ENCODE measurements at regions not wholly inside any gene's neighbourhood (a gene's known extent, or its start where the extent isn't known, plus 50 kb on each side); places are given as distances from the start of the nearest gene placed in this dataset.

GRCh38 chr7:155219947-155220769 lies 77.5 kb upstream of the INSIG1 start:
- no peak for DNase-seq
- WGBS (ENCODE audit: insufficient coverage): 90% methylated on average over 18 of the region's 18 CpGs

GRCh38 chr7:155220903-155221302 lies 76.8 kb upstream of the INSIG1 start:
- no peak for TF ChIP-seq CTCF (IDR thresholded peaks at IDR 0.05)
- no peaks in the 10 kb centered on the region for H3K4me1 ChIP-seq (ENCODE audit: control insufficient read depth, insufficient read depth, low read length)
- H3K4me1 Mint-ChIP-seq: no peaks in the 10 kb centered on the region
- no peaks in the 10 kb centered on the region for H3K9me3 Mint-ChIP-seq
- H3K4me3 ChIP-seq (ENCODE audit: low read length): no peak overlapping the region
- no peaks in the 10 kb centered on the region for H3K9me3 ChIP-seq (ENCODE audit: control insufficient read depth, insufficient read depth, low read length)
- WGBS (ENCODE audit: insufficient coverage): 94% methylated on average over 5 of the region's 5 CpGs
- H3K27ac ChIP-seq (ENCODE audit: low read length): no peak overlapping the region
- peaks cover 0 to 3% of the 10 kb centered on the region in 2 donors for H3K27me3 Mint-ChIP-seq (ENCODE audit: low read depth in 2 of 2)
- no peaks in the 10 kb centered on the region for H3K36me3 ChIP-seq (ENCODE audit: control insufficient read depth, insufficient read depth, low read length)
- H3K4me3 Mint-ChIP-seq: no peak overlapping the region
- intact Hi-C loops (cut with micrococcal nuclease): no loop called here
- no peaks in the 10 kb centered on the region for H3K27me3 ChIP-seq (ENCODE audit: control insufficient read depth, insufficient read depth, low read length)
- H3K27ac Mint-ChIP-seq: no peak overlapping the region
- DNase-seq: no peak
- ATAC-seq: no peak
- no peaks in the 10 kb centered on the region for H3K36me3 Mint-ChIP-seq

More at GRCh38 chr7:155219947-155220769, 77.5 kb upstream of the INSIG1 start:
- no peak overlapping the region for H3K4me3 ChIP-seq (ENCODE audit: low read length)
- intact Hi-C loops (cut with micrococcal nuclease): no loop called here
- Mint-ChIP-seq H3K4me3 (no peak overlapping the region), H3K36me3 (no peaks in the 10 kb centered on the region), H3K27ac (no peak overlapping the region), H3K9me3 (no peaks in the 10 kb centered on the region), H3K4me1 (no peaks in the 10 kb centered on the region), H3K27me3 (ENCODE audit: low read depth in 2 of 2) (no peaks in the 10 kb centered on the region)
- no peaks in the 10 kb centered on the region for H3K36me3 ChIP-seq (ENCODE audit: control insufficient read depth, insufficient read depth, low read length)
- H3K27ac ChIP-seq (ENCODE audit: low read length): no peak overlapping the region
- H3K9me3 ChIP-seq (ENCODE audit: control insufficient read depth, insufficient read depth, low read length): no peaks in the 10 kb centered on the region
- no peaks in the 10 kb centered on the region for H3K4me1 ChIP-seq (ENCODE audit: control insufficient read depth, insufficient read depth, low read length)
- TF ChIP-seq CTCF (IDR thresholded peaks at IDR 0.05): no peak
- no peaks in the 10 kb centered on the region for H3K27me3 ChIP-seq (ENCODE audit: control insufficient read depth, insufficient read depth, low read length)
- no peak for ATAC-seq

GRCh38 chr7:155221547-155221946 lies 76.1 kb upstream of the INSIG1 start:
- Histone ChIP-seq H3K27ac (ENCODE audit: low read length) (no peak overlapping the region), H3K4me3 (ENCODE audit: low read length) (no peak overlapping the region), H3K27me3 (ENCODE audit: control insufficient read depth, insufficient read depth, low read length) (no peaks in the 10 kb centered on the region), H3K9me3 (ENCODE audit: control insufficient read depth, insufficient read depth, low read length) (no peaks in the 10 kb centered on the region), H3K4me1 (ENCODE audit: control insufficient read depth, insufficient read depth, low read length) (no peaks in the 10 kb centered on the region), H3K36me3 (ENCODE audit: control insufficient read depth, insufficient read depth, low read length) (no peaks in the 10 kb centered on the region)
- H3K27ac Mint-ChIP-seq: no peak overlapping the region
- 85% methylated on average over 4 of the region's 4 CpGs for WGBS (ENCODE audit: insufficient coverage)
- H3K36me3 Mint-ChIP-seq: no peaks in the 10 kb centered on the region
- no peaks in the 10 kb centered on the region for H3K9me3 Mint-ChIP-seq
- H3K4me3 Mint-ChIP-seq: no peak overlapping the region
- intact Hi-C loops (cut with micrococcal nuclease): no loop called here
- H3K4me1 Mint-ChIP-seq: no peaks in the 10 kb centered on the region
- ATAC-seq: no peak
- peaks cover 0 to 5% of the 10 kb centered on the region in 2 donors for H3K27me3 Mint-ChIP-seq (ENCODE audit: low read depth in 2 of 2)
- TF ChIP-seq CTCF (IDR thresholded peaks at IDR 0.05): no peak
- DNase-seq: no peak

- ATAC-seq: no peak
- WGBS (ENCODE audit: insufficient coverage): 27% methylated on average over 1 of the region's 2 CpGs
- Mint-ChIP-seq H3K9me3 (no peaks in the 10 kb centered on the region), H3K4me1 (no peaks in the 10 kb centered on the region), H3K36me3 (no peaks in the 10 kb centered on the region), H3K4me3 (no peak overlapping the region), H3K27ac (no peak overlapping the region), H3K27me3 (ENCODE audit: low read depth in 2 of 2) (peaks cover 0 to 7% of the 10 kb centered on the region in 2 donors)
- H3K4me3 ChIP-seq (ENCODE audit: low read length): no peak overlapping the region
- no peaks in the 10 kb centered on the region for H3K27me3 ChIP-seq (ENCODE audit: control insufficient read depth, insufficient read depth, low read length)
- no peaks in the 10 kb centered on the region for H3K9me3 ChIP-seq (ENCODE audit: control insufficient read depth, insufficient read depth, low read length)
- H3K4me1 ChIP-seq (ENCODE audit: control insufficient read depth, insufficient read depth, low read length): no peaks in the 10 kb centered on the region
- no peak for DNase-seq
- H3K36me3 ChIP-seq (ENCODE audit: control insufficient read depth, insufficient read depth, low read length): no peaks in the 10 kb centered on the region
- H3K27ac ChIP-seq (ENCODE audit: low read length): no peak overlapping the region
- intact Hi-C loops (cut with micrococcal nuclease): no loop called here
- no peak for TF ChIP-seq CTCF (IDR thresholded peaks at IDR 0.05)
These were observed 75.6 kb upstream of the INSIG1 start for GRCh38 chr7:155222061-155222460.

Data from natural killer cell (primary cell).